SK-N-SH (cell line): ENCODE measurements at regions not wholly inside any gene's neighbourhood (a gene's known extent, or its start where the extent isn't known, plus 50 kb on each side); places are given as distances from the start of the nearest gene placed in this dataset.
"Not testable (repeated sequence)": the region's sequence is repeated elsewhere in the genome, so short reads cannot be mapped to it uniquely, and the experiment has no call there.

ENCODE experiments used
- CTCF ChIA-PET: fragments of 300-600, 350-600 bp; formaldehyde crosslinking; extraction: SDS; loops from one replicate; lab custom pipeline; 2021; lab: Yijun Ruan, JAX
- POLR2A ChIA-PET: fragments of 350-600 bp; sonication (Branson Sonifier 250); formaldehyde crosslinking; extraction: SDS; loops from one replicate; lab custom pipeline; 2020; ENCODE audit warnings: antibody characterized with exemption, inconsistent platforms; lab: Yijun Ruan, JAX
- DNase-seq: peaks from one replicate; pipeline ENCODE4 v3.0.0; 2012
- H2AFZ ChIP-seq: fragments of 200-600 bp; sonication (generic); 2 replicates; pipeline ENCODE4 v1.8.1; 2016; ENCODE audit warnings: antibody characterized with exemption, mild to moderate bottlenecking, low read depth
- H3F3A ChIP-seq: fragments of 200-600 bp; sonication (generic); replicated peaks from 2 replicates; pipeline ENCODE3; 2016; ENCODE audit warnings: antibody characterized with exemption, mild to moderate bottlenecking; ENCODE audit not compliant: insufficient read depth
- H3K27ac ChIP-seq, 2 experiments: fragments of 200-500 bp in 1 of 2; fragments of 200-600 bp in 1 of 2; sonication (Bioruptor generic) in 1 of 2; sonication (generic), shearing (Covaris generic) in 1 of 2; 2 replicates each; pipeline versions ENCODE4 v1.5.1 to v1.6.1; 2014 to 2016; ENCODE audit warnings: low read depth in 2 of 2, inconsistent platforms in 1 of 2, low read length in 1 of 2, mild to moderate bottlenecking in 1 of 2, mixed read lengths in 1 of 2
- H3K27me3 ChIP-seq: fragments of 200-600 bp; sonication (generic), shearing (Covaris generic); 2 replicates; pipeline ENCODE4 v1.6.1; 2016; ENCODE audit warnings: mixed run types; ENCODE audit not compliant: insufficient read depth
- H3K36me3 ChIP-seq, 2 experiments: fragments of 200-500 bp in 1 of 2; fragments of 200-600 bp in 1 of 2; sonication (Bioruptor generic) in 1 of 2; sonication (generic) in 1 of 2; replicated peaks in 1 of 2; 2 replicates each; pipeline versions ENCODE3 to v1.5.1; 2014 to 2016; ENCODE audit warnings: low read length in 1 of 2, mild to moderate bottlenecking in 1 of 2; ENCODE audit not compliant: insufficient read depth in 2 of 2, control insufficient read depth in 1 of 2
- H3K4me1 ChIP-seq, 2 experiments: fragments of 200-500 bp in 1 of 2; fragments of 200-600 bp in 1 of 2; sonication (Bioruptor generic) in 1 of 2; sonication (generic), shearing (Covaris generic) in 1 of 2; 2 replicates each; pipeline versions ENCODE4 v1.5.1 to v1.6.1; 2014 to 2016; ENCODE audit warnings: low read depth in 1 of 2, low read length in 1 of 2, mixed run types in 1 of 2; ENCODE audit not compliant: insufficient read depth in 2 of 2, control insufficient read depth in 1 of 2
- H3K4me2 ChIP-seq: fragments of 200-600 bp; sonication (generic), shearing (Covaris generic); 2 replicates; pipeline ENCODE4 v1.6.1; 2017; ENCODE audit warnings: mixed run types
- H3K4me3 ChIP-seq, 2 experiments: fragments of 200-500 bp in 1 of 2; fragments of 200-600 bp in 1 of 2; sonication (Bioruptor generic) in 1 of 2; sonication (generic), shearing (Covaris generic) in 1 of 2; 2 replicates each; pipeline versions ENCODE4 v1.5.1 to v1.8.1; 2014 to 2016; ENCODE audit warnings: low read depth in 2 of 2, inconsistent platforms in 1 of 2, low read length in 1 of 2, mild to moderate bottlenecking in 1 of 2, mixed read lengths in 1 of 2, moderate library complexity in 1 of 2
- H3K79me2 ChIP-seq: fragments of 200-600 bp; sonication (generic); 2 replicates; pipeline ENCODE4 v1.8.1; 2017; ENCODE audit warnings: mild to moderate bottlenecking; ENCODE audit not compliant: insufficient read depth
- H3K9ac ChIP-seq: fragments of 200-600 bp; sonication (generic); 2 replicates; pipeline ENCODE4 v1.6.1; 2017; ENCODE audit warnings: mixed run types
- H3K9me2 ChIP-seq: fragments of 200-600 bp; sonication (generic); 2 replicates; pipeline ENCODE4 v1.6.1; 2017; ENCODE audit warnings: mixed run types
- H3K9me3 ChIP-seq: fragments of 200-600 bp; sonication (generic); 2 replicates; pipeline ENCODE4 v1.6.1; 2017; ENCODE audit warnings: mixed run types, mild to moderate bottlenecking, moderate library complexity
- H4K20me1 ChIP-seq: fragments of 200-600 bp; sonication (generic); 2 replicates; pipeline ENCODE4 v1.6.1; 2017; ENCODE audit warnings: mild to moderate bottlenecking, mixed run types; ENCODE audit not compliant: insufficient read depth
- CTCF ChIP-seq: fragments of 200-600 bp; sonication (generic); IDR thresholded peaks from 2 replicates; pipeline ENCODE4 v1.6.1; 2017; ENCODE audit warnings: antibody characterized with exemption, mild to moderate bottlenecking, moderate library complexity
- EP300 ChIP-seq, 2 experiments: IDR thresholded peaks; 2 replicates each; pipeline versions ENCODE4 v1.4.0 to v1.6.1; 2012; ENCODE audit warnings: borderline replicate concordance in 1 of 2, low read depth in 1 of 2, low read length in 1 of 2
- EZH2phosphoT487 ChIP-seq: fragments of 200-600 bp; sonication (generic); IDR thresholded peaks from 2 replicates; pipeline ENCODE4 v1.6.1; 2017; ENCODE audit warnings: low read depth, mixed run types, mild to moderate bottlenecking, antibody characterized with exemption, moderate library complexity, borderline replicate concordance
- FOSL2 ChIP-seq: IDR thresholded peaks from 2 replicates; pipeline ENCODE4 v1.4.0; 2012; ENCODE audit warnings: low read depth, mild to moderate bottlenecking, moderate library complexity, borderline replicate concordance
- FOXJ3 ChIP-seq: sonication (generic); formaldehyde crosslinking; IDR thresholded peaks from 2 replicates; pipeline ENCODE4 v1.5.1; 2020; ENCODE audit warnings: mild to moderate bottlenecking, missing genetic modification reagents
- GABPA ChIP-seq: IDR thresholded peaks from 2 replicates; pipeline ENCODE4 v1.4.0; 2012; ENCODE audit warnings: low read depth, mild to moderate bottlenecking
- GATA2 ChIP-seq: sonication (generic); formaldehyde crosslinking; IDR thresholded peaks from 2 replicates; pipeline ENCODE4 v1.5.0; 2020; ENCODE audit warnings: mild to moderate bottlenecking, missing genetic modification reagents
- JUND ChIP-seq: IDR thresholded peaks from 2 replicates; pipeline ENCODE4 v1.4.0; 2012
- MEF2A ChIP-seq: IDR thresholded peaks from 2 replicates; pipeline ENCODE4 v1.4.0; 2012; ENCODE audit warnings: low read depth, borderline replicate concordance
- NRF1 ChIP-seq: IDR thresholded peaks from 2 replicates; pipeline ENCODE4 v1.6.1; 2012; ENCODE audit warnings: low read depth, mild to moderate bottlenecking, low read length
- PBX3 ChIP-seq: IDR thresholded peaks from 2 replicates; pipeline ENCODE4; 2012
- RAD21 ChIP-seq: IDR thresholded peaks from 2 replicates; pipeline ENCODE4 v1.6.1; 2012; ENCODE audit warnings: mild to moderate bottlenecking, low read length
- RCOR1 ChIP-seq: fragments of 150-350 bp; IDR thresholded peaks from 2 replicates; pipeline ENCODE4 v1.6.1; 2017; ENCODE audit warnings: antibody characterized with exemption, low read length
- RXRA ChIP-seq: IDR thresholded peaks from 2 replicates; pipeline ENCODE4 v1.4.0; 2012; ENCODE audit warnings: low read depth, mild to moderate bottlenecking, borderline replicate concordance
- TAF1 ChIP-seq: IDR thresholded peaks from 2 replicates; pipeline ENCODE4 v1.6.1; 2012; ENCODE audit warnings: low read depth, mild to moderate bottlenecking, low read length, moderate library complexity, borderline replicate concordance
- TCF12 ChIP-seq: IDR thresholded peaks from 2 replicates; pipeline ENCODE4 v1.4.0; 2012
- TEAD4 ChIP-seq: IDR thresholded peaks from 2 replicates; pipeline ENCODE4 v1.4.0; 2012; ENCODE audit warnings: mild to moderate bottlenecking, borderline replicate concordance; ENCODE audit not compliant: insufficient read depth
- USF1 ChIP-seq: IDR thresholded peaks from 2 replicates; pipeline ENCODE4 v1.4.0; 2012; ENCODE audit warnings: low read depth, borderline replicate concordance
- YY1 ChIP-seq: IDR thresholded peaks from 2 replicates; pipeline ENCODE4 v1.4.0; 2012; ENCODE audit warnings: low read depth, mild to moderate bottlenecking
- WGBS: methylation state at CpG from one replicate; pipeline ENCODE4 v1.1.6; 2017; ENCODE audit warnings: low lambda C conversion rate; 5-methylcytosine and 5-hydroxymethylcytosine counted together

- CTCF ChIA-PET, H4K20me1 ChIP-seq, DNase-seq, H3K9me2 ChIP-seq, H3K9ac ChIP-seq, H3K9me3 ChIP-seq, H3K27ac ChIP-seq, POLR2A ChIA-PET, H3K36me3 ChIP-seq, H3K4me2 ChIP-seq, H3K79me2 ChIP-seq, H2AFZ ChIP-seq, H3K27me3 ChIP-seq, H3K4me3 ChIP-seq: not testable (repeated sequence)
- WGBS, result 97% methylated on average over 16 of the region's 16 CpGs
- peaks cover 16% of the 10 kb centered on the region for H3F3A ChIP-seq
- H3K4me1 ChIP-seq, result peaks cover 10 to 17% of the 10 kb centered on the region in 2 experiments; a peak in 2 of 4 replicates
Observed at GRCh38 chr1:188655966-188656365, 1821.7 kb downstream of the BRINP3 start.

GRCh38 chr1:188660572-188660971 is 1817.1 kb downstream of the BRINP3 start:
- Histone ChIP-seq H3F3A (no peaks in the 10 kb centered on the region), H3K27me3 (no peaks in the 10 kb centered on the region), H3K4me2 (no peak overlapping the region), H3K9me2 (no peaks in the 10 kb centered on the region), H2AFZ (no peak overlapping the region), H3K4me3 (no peak overlapping the region), H3K27ac (peak overlapping the region in 1 of 2 experiments; percentile 73; a peak in 1 of 4 replicates), H3K36me3 (no peaks in the 10 kb centered on the region), H3K9ac (no peak overlapping the region), H4K20me1 (no peaks in the 10 kb centered on the region), H3K4me1 (no peaks in the 10 kb centered on the region; a peak in 1 of 4 replicates), H3K9me3 (no peaks in the 10 kb centered on the region), H3K79me2 (no peaks in the 10 kb centered on the region)
- DNase-seq, result no peak
- CTCF ChIA-PET, result no interaction called here
- no peak for TF ChIP-seq TEAD4
- TF ChIP-seq YY1, result no peak
- no peak for TF ChIP-seq USF1
- peak in 1 of 2 experiments; percentile 42; a peak in 1 of 4 replicates for TF ChIP-seq EP300 (IDR thresholded peaks at IDR 0.05; ENCODE audit: borderline replicate concordance in 1 of 2, low read depth in 1 of 2, low read length in 1 of 2)
- TF ChIP-seq NRF1, result no peak
- TF ChIP-seq MEF2A, result no peak
- TF ChIP-seq TAF1, result no peak
- 0 out of 2 replicates have a peak, but pooled peaks have one; percentile 37 for TF ChIP-seq PBX3
- no peak for TF ChIP-seq GATA2 (CRISPR knock-in tag)
- no peak for TF ChIP-seq CTCF
- 0 out of 2 replicates have a peak, but pooled peaks have one; percentile 11 for TF ChIP-seq JUND
- peak; percentile 54 for TF ChIP-seq TCF12
- TF ChIP-seq RCOR1, result no peak
- TF ChIP-seq RAD21, result no peak
- TF ChIP-seq FOSL2, result no peak
- no peak for TF ChIP-seq FOXJ3 (CRISPR knock-in tag)
- TF ChIP-seq RXRA, result no peak
- no peak for TF ChIP-seq EZH2phosphoT487
- no peak for TF ChIP-seq GABPA
- POLR2A ChIA-PET, result no interaction called here
